ENCODE measurements at regions not wholly inside any gene's neighbourhood (a gene's known extent, or its start where the extent isn't known, plus 50 kb on each side); places are given as distances from the start of the nearest gene placed in this dataset.

DNA sequence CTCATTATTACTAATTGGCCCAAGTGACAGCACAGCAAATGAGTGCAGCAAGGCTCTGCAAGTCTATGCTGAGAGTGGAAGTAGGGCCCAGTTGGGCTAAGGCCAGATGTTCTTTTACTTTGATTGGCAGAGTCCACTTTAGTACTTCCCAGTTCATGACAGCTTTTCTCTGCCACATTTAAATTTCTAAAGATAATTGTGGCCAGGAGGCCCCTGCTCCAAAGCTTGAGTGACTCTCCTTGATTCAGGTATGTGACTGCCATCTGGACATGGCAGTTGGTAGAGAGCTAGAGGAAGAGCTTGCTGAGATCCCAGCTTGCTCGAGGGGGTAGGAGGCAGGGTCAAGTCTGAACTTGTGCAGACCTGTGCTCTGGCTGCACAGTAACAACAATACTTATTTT, 154.1 kb downstream of the CARTPT start:
- TF ChIP-seq TAF1 (IDR thresholded peaks at IDR 0.05; ENCODE audit: borderline replicate concordance, low read depth, low read length) (no peak), POLR2AphosphoS5 (IDR thresholded peaks at IDR 0.05; ENCODE audit: low read depth, low read length) (no peak), POLR2A (IDR thresholded peaks at IDR 0.05; ENCODE audit: low read depth, low read length) (no peak)
- FAIRE-seq = no peak
- no peak for DNase-seq (ENCODE audit: insufficient read length)

DNA sequence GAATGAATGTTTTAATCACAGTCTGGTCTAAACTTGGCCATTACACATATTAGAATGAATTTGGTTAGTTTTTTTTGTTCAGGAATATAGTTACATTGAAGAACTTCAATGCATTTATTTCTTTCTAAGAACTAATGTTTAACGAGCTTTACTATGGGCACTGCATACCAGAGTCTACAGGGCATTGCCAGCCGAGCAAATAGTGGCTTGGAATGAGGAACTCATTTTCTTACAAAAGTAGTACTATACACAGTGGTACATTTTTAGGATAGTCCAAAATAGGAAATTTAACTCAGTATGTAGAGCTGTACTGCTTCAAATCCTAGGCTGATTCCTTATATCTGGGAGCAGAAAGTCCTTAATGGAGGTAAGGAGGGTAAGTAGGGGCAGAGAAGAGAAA, 155.4 kb downstream of the CARTPT start:
- DNase-seq (ENCODE audit: insufficient read length) (no peak), FAIRE-seq (no peak)
- TF ChIP-seq POLR2AphosphoS5 (IDR thresholded peaks at IDR 0.05; ENCODE audit: low read depth, low read length) (no peak), TAF1 (IDR thresholded peaks at IDR 0.05; ENCODE audit: borderline replicate concordance, low read depth, low read length) (no peak), POLR2A (IDR thresholded peaks at IDR 0.05; ENCODE audit: low read depth, low read length) (no peak)

DNA sequence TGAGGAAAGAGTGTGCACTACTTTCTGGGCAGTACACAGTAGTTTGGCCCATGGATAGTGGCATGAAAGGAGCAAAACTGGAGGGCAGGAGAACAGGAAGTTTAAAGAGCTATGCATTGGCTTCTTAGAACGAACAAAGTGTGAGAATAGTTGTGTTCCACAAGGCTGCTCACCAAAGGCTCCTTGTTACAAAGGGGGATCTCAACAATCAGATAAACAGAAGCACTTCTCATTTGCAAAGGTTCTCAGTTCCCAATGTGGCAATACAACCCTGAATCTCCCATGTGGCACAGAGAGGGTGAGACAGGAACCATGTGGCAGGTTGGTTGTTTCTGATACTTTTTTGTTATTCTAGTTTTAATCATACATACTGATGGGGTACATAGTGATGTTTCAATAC, 158.4 kb downstream of the CARTPT start:
- no peak for DNase-seq (ENCODE audit: insufficient read length)
- no peak for TF ChIP-seq POLR2A (IDR thresholded peaks at IDR 0.05; ENCODE audit: low read depth, low read length)
- no peak for TF ChIP-seq TAF1 (IDR thresholded peaks at IDR 0.05; ENCODE audit: borderline replicate concordance, low read depth, low read length)
- TF ChIP-seq POLR2AphosphoS5 (IDR thresholded peaks at IDR 0.05; ENCODE audit: low read depth, low read length) = no peak
- no peak for FAIRE-seq

DNA sequence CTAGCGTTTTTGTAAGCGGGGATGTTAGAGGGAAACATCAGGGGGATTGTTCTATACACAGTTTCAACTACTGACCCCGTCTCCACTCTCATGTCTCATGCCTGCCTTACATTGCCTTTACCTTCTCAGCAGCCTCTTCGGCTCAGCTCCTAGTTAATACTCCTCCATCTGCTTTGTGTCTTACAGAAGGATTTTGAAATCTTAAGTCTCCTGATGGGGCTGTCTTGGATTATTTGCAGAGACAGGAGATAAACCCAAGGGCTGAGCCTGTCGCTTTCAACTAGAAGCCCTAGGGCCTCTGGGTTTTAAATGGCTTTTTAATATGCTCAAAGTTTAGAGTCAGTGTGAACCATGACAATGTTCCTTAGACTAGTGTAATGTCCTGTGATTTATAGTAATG, 161.5 kb downstream of the CARTPT start:
- FAIRE-seq = no peak
- TF ChIP-seq POLR2AphosphoS5 (IDR thresholded peaks at IDR 0.05; ENCODE audit: low read depth, low read length) (no peak), TAF1 (IDR thresholded peaks at IDR 0.05; ENCODE audit: borderline replicate concordance, low read depth, low read length) (no peak)
- no peak for DNase-seq (ENCODE audit: insufficient read length)

DNA sequence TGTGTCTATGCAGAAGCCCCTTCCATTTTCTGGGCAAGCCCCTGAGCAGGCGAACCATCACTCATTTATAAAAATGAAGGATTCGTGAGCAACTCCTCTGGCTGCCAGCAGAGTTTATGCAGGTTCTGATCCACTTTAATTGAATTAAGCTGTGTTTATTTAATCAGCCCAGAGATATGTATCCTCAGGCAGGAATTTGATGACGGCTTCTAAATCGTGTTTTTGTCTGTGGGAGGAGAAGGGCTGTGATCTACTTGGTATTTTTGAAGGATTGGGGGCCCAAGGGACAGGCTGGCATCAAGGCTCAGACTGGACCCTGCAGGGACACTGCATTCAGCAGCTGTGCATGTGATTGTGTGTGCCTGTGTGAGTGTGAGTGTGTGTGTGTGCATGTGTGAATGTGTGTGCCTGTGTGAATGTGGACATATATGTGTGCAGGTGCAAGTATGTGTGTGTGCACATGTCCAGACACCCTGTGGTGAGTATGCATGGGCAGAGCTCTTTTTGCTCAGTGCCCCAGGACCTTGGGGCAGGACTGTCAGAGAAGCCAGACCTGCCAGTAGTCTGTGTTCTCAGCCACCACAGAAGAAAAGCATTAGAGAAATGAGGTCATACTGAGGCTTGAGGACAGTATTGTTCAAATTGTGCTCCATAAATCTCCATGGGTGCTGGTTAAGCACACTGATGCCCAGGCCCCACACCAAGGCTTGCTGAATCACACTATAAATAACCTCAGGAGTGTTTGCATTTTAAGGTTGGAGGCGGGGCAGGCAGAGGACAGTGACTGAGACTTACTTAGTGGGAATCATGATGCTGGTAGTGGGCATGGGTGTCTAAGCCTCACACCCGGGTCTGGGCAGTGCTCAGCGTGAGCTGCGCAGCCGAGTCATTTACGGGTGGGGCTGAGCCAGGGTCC, 164.0 kb downstream of the CARTPT start:
- TF ChIP-seq POLR2AphosphoS5 (IDR thresholded peaks at IDR 0.05; ENCODE audit: low read depth, low read length) (no peak), TAF1 (IDR thresholded peaks at IDR 0.05; ENCODE audit: borderline replicate concordance, low read depth, low read length) (no peak), POLR2A (IDR thresholded peaks at IDR 0.05; ENCODE audit: low read depth, low read length) (no peak)
- no peak for FAIRE-seq
- DNase-seq (ENCODE audit: insufficient read length) = no peak

DNA sequence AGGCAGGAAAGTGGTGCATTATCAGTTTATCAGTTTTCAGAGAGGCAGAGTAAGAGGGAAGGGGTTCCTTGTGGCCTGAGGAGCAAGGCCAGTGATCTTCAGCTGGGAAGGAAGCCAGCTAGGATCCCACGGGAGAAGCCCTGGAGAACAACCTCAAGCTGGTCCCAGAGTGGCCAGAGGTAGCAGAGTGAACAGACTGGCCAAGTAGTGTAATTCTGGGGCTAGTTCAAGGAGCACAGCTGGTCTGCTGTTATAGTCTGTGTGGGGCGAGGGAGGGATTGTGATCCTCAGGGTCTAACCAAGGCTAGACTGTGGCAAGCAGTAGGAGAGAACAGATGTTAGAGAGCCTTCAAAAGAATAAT, 164.6 kb downstream of the CARTPT start:
- TF ChIP-seq POLR2A (IDR thresholded peaks at IDR 0.05; ENCODE audit: low read depth, low read length) (no peak), POLR2AphosphoS5 (IDR thresholded peaks at IDR 0.05; ENCODE audit: low read depth, low read length) (no peak), TAF1 (IDR thresholded peaks at IDR 0.05; ENCODE audit: borderline replicate concordance, low read depth, low read length) (no peak)
- no peak for FAIRE-seq
- no peak for DNase-seq (ENCODE audit: insufficient read length)

DNA sequence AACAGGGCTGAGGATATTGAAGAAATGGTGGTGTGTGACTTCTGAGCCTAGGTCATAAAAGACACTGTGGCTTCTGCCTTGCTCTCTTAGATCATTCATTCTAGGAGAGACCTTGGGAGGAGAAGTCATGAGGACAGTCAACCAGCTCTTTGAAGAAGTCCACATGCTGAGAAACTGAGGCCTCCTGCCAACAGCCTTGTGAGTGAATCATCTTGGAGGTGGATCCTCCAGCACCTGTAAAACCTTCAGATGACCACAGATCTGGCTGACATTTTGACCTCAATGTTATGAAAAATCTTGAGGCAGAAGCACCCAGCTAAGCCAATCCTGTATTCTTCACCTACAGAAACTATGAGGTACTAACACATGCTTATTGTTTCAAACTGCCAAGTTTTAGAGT, 165.9 kb downstream of the CARTPT start:
- FAIRE-seq (no peak), DNase-seq (ENCODE audit: insufficient read length) (no peak)
- no peak for TF ChIP-seq POLR2AphosphoS5 (IDR thresholded peaks at IDR 0.05; ENCODE audit: low read depth, low read length)

DNA sequence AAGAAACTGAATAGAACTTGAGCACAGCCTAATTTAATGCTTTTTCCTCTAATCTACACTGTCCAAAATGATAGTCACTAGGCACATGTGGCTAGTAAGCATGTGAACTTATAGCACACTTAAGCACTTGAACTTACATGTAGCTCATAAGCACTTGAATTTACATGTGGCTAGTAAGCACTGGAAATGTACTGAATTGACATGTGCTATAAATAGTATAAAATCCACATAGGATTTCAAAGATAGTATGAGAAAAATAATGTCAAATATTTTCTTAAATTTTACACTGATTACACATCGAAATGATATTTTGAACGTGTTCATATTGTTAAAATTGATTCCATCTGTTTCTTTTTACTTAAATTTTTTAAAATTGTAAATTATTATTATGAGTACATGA, 167.3 kb downstream of the CARTPT start:
- FAIRE-seq (no peak), DNase-seq (ENCODE audit: insufficient read length) (no peak)
- TF ChIP-seq TAF1 (IDR thresholded peaks at IDR 0.05; ENCODE audit: borderline replicate concordance, low read depth, low read length) = no peak
- TF ChIP-seq POLR2A (IDR thresholded peaks at IDR 0.05; ENCODE audit: low read depth, low read length) = no peak
- no peak for TF ChIP-seq POLR2AphosphoS5 (IDR thresholded peaks at IDR 0.05; ENCODE audit: low read depth, low read length)

DNA sequence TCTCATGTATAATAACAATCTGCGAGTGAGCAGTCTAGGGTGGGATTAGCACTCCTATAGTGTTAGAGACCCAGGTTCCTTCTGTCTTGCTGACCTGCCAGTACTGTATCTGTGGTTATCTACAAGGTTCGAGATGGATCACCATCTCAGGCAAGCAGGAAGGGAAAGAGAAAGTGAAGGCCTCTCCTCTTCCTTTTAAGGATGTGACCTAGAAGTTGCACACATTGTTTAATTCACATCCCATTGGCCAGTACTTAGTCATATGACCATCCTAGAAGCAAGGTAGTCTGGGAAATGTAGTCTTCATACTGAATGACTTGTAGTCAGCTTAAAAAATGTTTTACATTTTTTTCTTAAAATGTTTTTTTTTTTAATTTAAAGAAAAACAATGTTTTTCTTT, 168.6 kb downstream of the CARTPT start:
- FAIRE-seq = peak; percentile 96
- peak; percentile 35 for DNase-seq (ENCODE audit: insufficient read length)
- TF ChIP-seq POLR2AphosphoS5 (IDR thresholded peaks at IDR 0.05; ENCODE audit: low read depth, low read length) (no peak), TAF1 (IDR thresholded peaks at IDR 0.05; ENCODE audit: borderline replicate concordance, low read depth, low read length) (no peak), POLR2A (IDR thresholded peaks at IDR 0.05; ENCODE audit: low read depth, low read length) (no peak; the same call in 1 of the 2 replicates)

DNA sequence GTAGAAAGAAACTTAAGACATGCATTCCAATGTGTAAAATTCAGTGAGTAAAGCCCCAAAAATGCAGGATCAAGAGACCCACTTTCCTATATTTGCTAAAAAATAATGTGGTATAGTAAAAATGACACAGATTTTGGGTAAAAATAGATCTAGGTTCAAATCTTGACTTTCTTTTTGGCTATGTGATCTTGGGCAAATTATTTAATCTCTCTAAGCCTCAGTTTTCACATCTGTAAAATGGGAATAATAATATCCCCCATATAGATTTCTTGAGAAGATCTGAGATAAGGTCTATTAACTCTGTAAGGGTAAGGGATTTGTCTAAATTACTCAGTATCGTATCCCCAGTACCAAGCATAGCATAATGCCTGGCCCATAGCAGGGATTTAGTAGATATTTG, 172.3 kb downstream of the CARTPT start:
- FAIRE-seq (no peak), DNase-seq (ENCODE audit: insufficient read length) (no peak)
- TF ChIP-seq POLR2A (IDR thresholded peaks at IDR 0.05; ENCODE audit: low read depth, low read length) = no peak
- TF ChIP-seq TAF1 (IDR thresholded peaks at IDR 0.05; ENCODE audit: borderline replicate concordance, low read depth, low read length) = no peak
- no peak for TF ChIP-seq POLR2AphosphoS5 (IDR thresholded peaks at IDR 0.05; ENCODE audit: low read depth, low read length)

DNA sequence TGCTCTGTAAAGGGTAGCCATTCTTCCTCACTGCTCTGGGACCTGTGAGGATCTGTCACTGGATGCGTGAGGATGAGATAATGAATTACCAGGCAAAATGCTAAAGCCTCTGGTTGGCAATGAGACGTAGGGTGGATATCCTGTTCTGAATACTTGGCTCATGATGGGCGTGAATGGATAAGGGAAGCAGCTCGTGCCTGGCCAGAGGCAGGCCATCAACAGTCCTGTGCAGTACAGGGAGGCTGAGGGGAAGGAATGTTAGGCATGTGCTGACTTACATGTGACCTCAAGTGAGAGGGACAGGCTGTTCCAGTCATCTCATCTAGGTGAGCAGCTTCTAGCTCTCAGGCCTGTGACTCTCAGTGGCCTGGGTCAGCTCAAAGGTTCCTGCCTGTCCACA, 172.8 kb downstream of the CARTPT start:
- TF ChIP-seq TAF1 (IDR thresholded peaks at IDR 0.05; ENCODE audit: borderline replicate concordance, low read depth, low read length) = no peak
- no peak for TF ChIP-seq POLR2A (IDR thresholded peaks at IDR 0.05; ENCODE audit: low read depth, low read length)
- no peak for TF ChIP-seq POLR2AphosphoS5 (IDR thresholded peaks at IDR 0.05; ENCODE audit: low read depth, low read length)
- DNase-seq (ENCODE audit: insufficient read length) (no peak), FAIRE-seq (no peak)

DNA sequence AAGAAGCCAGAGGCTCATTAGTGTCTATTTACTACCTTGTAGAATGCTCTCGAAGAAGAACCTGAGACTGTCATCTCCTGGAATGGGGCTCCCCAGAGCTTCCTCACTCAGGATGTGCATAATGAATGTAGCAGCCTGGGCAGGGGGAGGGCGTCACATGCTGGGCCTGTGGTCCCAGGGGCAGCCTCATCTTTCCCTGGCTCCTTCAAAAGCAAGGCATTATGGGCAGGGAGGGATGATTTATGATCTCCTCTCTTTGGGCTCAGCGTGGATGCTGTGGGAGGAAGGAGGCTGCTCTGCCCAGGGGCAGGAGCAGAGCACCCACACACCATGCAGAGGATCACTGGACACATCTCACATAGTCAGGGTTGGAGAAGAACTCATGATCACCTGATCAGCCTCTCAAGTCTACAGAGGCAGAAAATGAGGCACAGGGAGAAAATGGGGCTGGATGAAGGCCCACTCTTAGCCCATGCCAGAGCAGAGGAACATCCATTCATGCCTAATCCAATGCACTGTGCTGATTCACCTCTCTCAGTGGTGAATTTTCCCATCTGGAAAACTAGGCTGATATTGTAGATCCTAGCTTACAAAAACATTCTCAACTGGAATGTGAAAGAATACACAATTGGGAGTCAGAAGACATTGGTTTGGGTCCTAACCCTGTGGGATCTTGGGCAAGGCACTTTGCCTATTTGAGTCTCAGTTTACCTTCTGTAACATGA, 173.7 kb downstream of the CARTPT start:
- DNase-seq (ENCODE audit: insufficient read length) = no peak
- no peak for TF ChIP-seq TAF1 (IDR thresholded peaks at IDR 0.05; ENCODE audit: borderline replicate concordance, low read depth, low read length)
- TF ChIP-seq POLR2AphosphoS5 (IDR thresholded peaks at IDR 0.05; ENCODE audit: low read depth, low read length) = no peak
- TF ChIP-seq POLR2A (IDR thresholded peaks at IDR 0.05; ENCODE audit: low read depth, low read length) = no peak
- FAIRE-seq = no peak
